ENCODE measurements at regions not wholly inside any gene's neighbourhood (a gene's known extent, or its start where the extent isn't known, plus 50 kb on each side); places are given as distances from the start of the nearest gene placed in this dataset.

- Mint-ChIP-seq H3K9me3 (ENCODE audit: low read depth) (no peaks in the 10 kb centered on the region), H3K4me3 (no peak overlapping the region), H3K27ac (no peak overlapping the region), H3K36me3 (no peaks in the 10 kb centered on the region), H3K27me3 (no peaks in the 10 kb centered on the region), H3K4me1 (no peaks in the 10 kb centered on the region)
- no peak for ATAC-seq
- no peak for DNase-seq
- CTCF ChIA-PET: no interaction called here
Measured at GRCh38 chr1:87568005-87568404, 239.3 kb downstream of the LMO4 start.

GRCh38 chr1:87568911-87569310, 240.2 kb downstream of the LMO4 start:
- no peaks in the 10 kb centered on the region for H3K4me1 Mint-ChIP-seq
- DNase-seq (no peak), ATAC-seq (no peak)
- CTCF ChIA-PET: no interaction called here
- H3K27me3 Mint-ChIP-seq: no peaks in the 10 kb centered on the region
- H3K36me3 Mint-ChIP-seq: no peaks in the 10 kb centered on the region
- H3K9me3 Mint-ChIP-seq (ENCODE audit: low read depth): no peaks in the 10 kb centered on the region
- no peak overlapping the region for H3K27ac Mint-ChIP-seq
- H3K4me3 Mint-ChIP-seq: no peak overlapping the region

- CTCF ChIA-PET: no interaction called here
- no peak for DNase-seq
- Mint-ChIP-seq H3K9me3 (ENCODE audit: low read depth) (no peaks in the 10 kb centered on the region), H3K4me3 (no peak overlapping the region), H3K27me3 (peaks cover 5% of the 10 kb centered on the region), H3K27ac (no peak overlapping the region), H3K4me1 (no peaks in the 10 kb centered on the region), H3K36me3 (no peaks in the 10 kb centered on the region)
- no peak for ATAC-seq
Measured at GRCh38 chr1:87572008-87572407, 243.3 kb downstream of the LMO4 start.

GRCh38 chr1:87572891-87573290, 244.2 kb downstream of the LMO4 start:
- Mint-ChIP-seq H3K27me3 (peaks cover 5% of the 10 kb centered on the region), H3K9me3 (ENCODE audit: low read depth) (no peaks in the 10 kb centered on the region), H3K4me3 (no peak overlapping the region), H3K36me3 (no peaks in the 10 kb centered on the region), H3K4me1 (no peaks in the 10 kb centered on the region), H3K27ac (no peak overlapping the region)
- ATAC-seq: no peak
- DNase-seq: no peak
- CTCF ChIA-PET: no interaction called here

- CTCF ChIA-PET: no interaction called here
- H3K27ac Mint-ChIP-seq: no peak overlapping the region
- peaks cover 5% of the 10 kb centered on the region for H3K27me3 Mint-ChIP-seq
- H3K36me3 Mint-ChIP-seq: no peaks in the 10 kb centered on the region
- H3K9me3 Mint-ChIP-seq (ENCODE audit: low read depth): no peaks in the 10 kb centered on the region
- no peak for ATAC-seq
- no peak overlapping the region for H3K4me3 Mint-ChIP-seq
- no peak for DNase-seq
- H3K4me1 Mint-ChIP-seq: no peaks in the 10 kb centered on the region
Measured at GRCh38 chr1:87575528-87575927, 246.8 kb downstream of the LMO4 start.

GRCh38 chr1:87578464-87578863, 249.8 kb downstream of the LMO4 start:
- H3K4me1 Mint-ChIP-seq: no peaks in the 10 kb centered on the region
- H3K27me3 Mint-ChIP-seq: peaks cover 5% of the 10 kb centered on the region
- H3K4me3 Mint-ChIP-seq: no peak overlapping the region
- no peak overlapping the region for H3K27ac Mint-ChIP-seq
- CTCF ChIA-PET: no interaction called here
- H3K9me3 Mint-ChIP-seq (ENCODE audit: low read depth): no peaks in the 10 kb centered on the region
- ATAC-seq: no peak
- DNase-seq: no peak
- no peaks in the 10 kb centered on the region for H3K36me3 Mint-ChIP-seq

GRCh38 chr1:87583459-87583858, 254.8 kb downstream of the LMO4 start:
- H3K9me3 Mint-ChIP-seq (ENCODE audit: low read depth): no peaks in the 10 kb centered on the region
- H3K4me1 Mint-ChIP-seq: no peaks in the 10 kb centered on the region
- H3K27me3 Mint-ChIP-seq: peaks cover 18% of the 10 kb centered on the region
- no peaks in the 10 kb centered on the region for H3K36me3 Mint-ChIP-seq
- no peak overlapping the region for H3K27ac Mint-ChIP-seq
- CTCF ChIA-PET: no interaction called here
- ATAC-seq: no peak
- no peak for DNase-seq
- no peak overlapping the region for H3K4me3 Mint-ChIP-seq

- H3K27ac Mint-ChIP-seq: no peak overlapping the region
- H3K27me3 Mint-ChIP-seq: peaks cover 18% of the 10 kb centered on the region
- H3K4me1 Mint-ChIP-seq: no peaks in the 10 kb centered on the region
- CTCF ChIA-PET: no interaction called here
- DNase-seq (no peak), ATAC-seq (no peak)
- H3K9me3 Mint-ChIP-seq (ENCODE audit: low read depth): no peaks in the 10 kb centered on the region
- H3K36me3 Mint-ChIP-seq: no peaks in the 10 kb centered on the region
- no peak overlapping the region for H3K4me3 Mint-ChIP-seq
Measured at GRCh38 chr1:87584586-87584985, 255.9 kb downstream of the LMO4 start.

GRCh38 chr1:87586501-87586900, 257.8 kb downstream of the LMO4 start:
- Mint-ChIP-seq H3K4me1 (no peaks in the 10 kb centered on the region), H3K4me3 (no peak overlapping the region), H3K27ac (no peak overlapping the region), H3K9me3 (ENCODE audit: low read depth) (no peaks in the 10 kb centered on the region), H3K27me3 (peaks cover 18% of the 10 kb centered on the region), H3K36me3 (no peaks in the 10 kb centered on the region)
- DNase-seq (no peak), ATAC-seq (no peak)
- CTCF ChIA-PET: interaction anchor here (0.6 kb wide), 1 partner anchor 191 kb away, joined by 3 read pairs; no protein-coding TSS in a partner anchor

- CTCF ChIA-PET: no interaction called here
- Mint-ChIP-seq H3K27ac (no peak overlapping the region), H3K27me3 (peaks cover 20% of the 10 kb centered on the region), H3K36me3 (no peaks in the 10 kb centered on the region), H3K9me3 (ENCODE audit: low read depth) (no peaks in the 10 kb centered on the region), H3K4me3 (no peak overlapping the region), H3K4me1 (no peaks in the 10 kb centered on the region)
- DNase-seq (no peak), ATAC-seq (no peak)
Measured at GRCh38 chr1:87588495-87588894, 259.8 kb downstream of the LMO4 start.

GRCh38 chr1:87591492-87591891, 262.8 kb downstream of the LMO4 start:
- Mint-ChIP-seq H3K36me3 (no peaks in the 10 kb centered on the region), H3K4me3 (no peak overlapping the region), H3K9me3 (ENCODE audit: low read depth) (no peaks in the 10 kb centered on the region), H3K4me1 (no peaks in the 10 kb centered on the region), H3K27me3 (peaks cover 11% of the 10 kb centered on the region), H3K27ac (no peak overlapping the region)
- CTCF ChIA-PET: no interaction called here
- DNase-seq (no peak), ATAC-seq (no peak)

- CTCF ChIA-PET: no interaction called here
- no peaks in the 10 kb centered on the region for H3K36me3 Mint-ChIP-seq
- H3K27ac Mint-ChIP-seq: no peak overlapping the region
- H3K27me3 Mint-ChIP-seq: peaks cover 11% of the 10 kb centered on the region
- H3K4me1 Mint-ChIP-seq: no peaks in the 10 kb centered on the region
- H3K9me3 Mint-ChIP-seq (ENCODE audit: low read depth): no peaks in the 10 kb centered on the region
- H3K4me3 Mint-ChIP-seq: no peak overlapping the region
- DNase-seq (no peak), ATAC-seq (no peak)
Measured at GRCh38 chr1:87592156-87592555, 263.5 kb downstream of the LMO4 start.

GRCh38 chr1:87594736-87595383, 266.2 kb downstream of the LMO4 start:
- no peaks in the 10 kb centered on the region for H3K4me1 Mint-ChIP-seq
- H3K4me3 Mint-ChIP-seq: no peak overlapping the region
- ATAC-seq (no peak), DNase-seq (no peak)
- H3K27me3 Mint-ChIP-seq: peaks cover 5% of the 10 kb centered on the region
- no peaks in the 10 kb centered on the region for H3K9me3 Mint-ChIP-seq (ENCODE audit: low read depth)
- H3K36me3 Mint-ChIP-seq: no peaks in the 10 kb centered on the region
- H3K27ac Mint-ChIP-seq: no peak overlapping the region
- CTCF ChIA-PET: no interaction called here

- no peak for DNase-seq
- Mint-ChIP-seq H3K36me3 (no peaks in the 10 kb centered on the region), H3K4me3 (no peak overlapping the region), H3K27me3 (peaks cover 5% of the 10 kb centered on the region), H3K9me3 (ENCODE audit: low read depth) (no peaks in the 10 kb centered on the region), H3K27ac (no peak overlapping the region), H3K4me1 (no peaks in the 10 kb centered on the region)
- ATAC-seq: no peak
- CTCF ChIA-PET: no interaction called here
Measured at GRCh38 chr1:87595384-87595781, 266.7 kb downstream of the LMO4 start.

- Mint-ChIP-seq H3K27ac (no peak overlapping the region), H3K4me1 (no peaks in the 10 kb centered on the region), H3K9me3 (ENCODE audit: low read depth) (no peaks in the 10 kb centered on the region), H3K27me3 (peaks cover 10% of the 10 kb centered on the region), H3K36me3 (no peaks in the 10 kb centered on the region), H3K4me3 (no peak overlapping the region)
- DNase-seq (no peak), ATAC-seq (no peak)
- CTCF ChIA-PET: no interaction called here
Measured at GRCh38 chr1:87598429-87598828, 269.7 kb downstream of the LMO4 start.
